ENCODE measurements at regions not wholly inside any gene's neighbourhood (a gene's known extent, or its start where the extent isn't known, plus 50 kb on each side); places are given as distances from the start of the nearest gene placed in this dataset.
"Not testable (repeated sequence)": the region's sequence is repeated elsewhere in the genome, so short reads cannot be mapped to it uniquely, and the experiment has no call there.

- no peak for DNase-seq
Measured at GRCh38 chrY:19521976-19522375, 222.6 kb downstream of the KDM5D start.

- DNase-seq = peak; percentile 28
Measured at GRCh38 chrY:19503092-19503449, 241.5 kb downstream of the KDM5D start.

- peak; percentile 2 for DNase-seq
Measured at GRCh38 chrY:19502169-19503091, 242.1 kb downstream of the KDM5D start.

GRCh38 chrY:19498556-19498955, 246.0 kb downstream of the KDM5D start:
- DNase-seq = peak; percentile 1

- DNase-seq = no peak
Measured at GRCh38 chrY:19487494-19487893, 257.0 kb downstream of the KDM5D start.

- DNase-seq = no peak
Measured at GRCh38 chrY:19484997-19485396, 259.5 kb downstream of the KDM5D start.

GRCh38 chrY:19479141-19479540, 265.4 kb downstream of the KDM5D start:
- peak; percentile 72 for DNase-seq

DNA sequence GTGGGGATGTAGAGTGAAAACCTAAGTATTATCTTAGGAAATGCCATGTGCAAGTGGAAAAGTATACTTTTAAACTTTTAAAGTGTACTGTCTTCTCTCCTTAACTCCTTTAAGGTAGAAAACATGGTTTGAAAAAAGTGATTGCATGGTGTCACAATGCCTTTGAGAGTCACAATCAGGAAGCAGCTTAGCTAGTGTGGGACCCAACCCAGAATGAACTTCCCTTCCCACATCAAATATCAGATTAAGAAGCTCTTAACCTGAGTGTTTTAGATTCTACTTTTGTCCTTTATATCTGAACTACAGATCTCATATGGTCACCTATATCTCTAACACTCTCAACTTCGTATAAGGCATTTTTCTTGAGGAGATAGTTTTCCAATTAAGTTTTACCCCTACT, 266.6 kb downstream of the KDM5D start:
- DNase-seq = no peak

GRCh38 chrY:19465809-19466208, 278.7 kb downstream of the KDM5D start:
- DNase-seq = no peak

DNA sequence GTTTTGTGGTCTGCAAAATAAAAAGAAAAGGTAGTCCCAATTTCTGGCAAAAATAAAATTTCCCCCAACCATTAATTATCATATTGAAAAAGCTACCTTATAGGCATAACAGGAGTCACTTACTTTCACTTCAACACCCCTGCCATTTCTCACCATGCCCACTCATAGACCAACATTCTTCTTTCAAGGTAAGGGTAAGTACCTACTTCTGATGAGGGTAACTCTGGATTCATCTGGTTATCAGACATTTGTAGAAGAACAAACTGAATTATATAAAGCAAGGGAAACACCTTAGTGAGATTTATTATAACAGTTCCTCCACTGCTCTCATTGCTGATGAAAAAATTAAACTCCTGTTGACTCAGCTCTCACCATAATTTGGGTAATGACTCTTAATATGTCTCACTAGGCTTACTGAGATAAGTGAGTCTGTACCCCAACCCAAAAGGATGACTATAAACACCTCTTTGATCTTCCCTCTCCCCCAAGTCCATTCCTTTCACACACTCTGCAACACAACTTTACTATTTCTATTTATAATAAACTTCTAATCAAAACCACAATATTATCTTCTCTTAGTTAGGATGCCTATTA, 287.6 kb downstream of the KDM5D start:
- DNase-seq = no peak

DNA sequence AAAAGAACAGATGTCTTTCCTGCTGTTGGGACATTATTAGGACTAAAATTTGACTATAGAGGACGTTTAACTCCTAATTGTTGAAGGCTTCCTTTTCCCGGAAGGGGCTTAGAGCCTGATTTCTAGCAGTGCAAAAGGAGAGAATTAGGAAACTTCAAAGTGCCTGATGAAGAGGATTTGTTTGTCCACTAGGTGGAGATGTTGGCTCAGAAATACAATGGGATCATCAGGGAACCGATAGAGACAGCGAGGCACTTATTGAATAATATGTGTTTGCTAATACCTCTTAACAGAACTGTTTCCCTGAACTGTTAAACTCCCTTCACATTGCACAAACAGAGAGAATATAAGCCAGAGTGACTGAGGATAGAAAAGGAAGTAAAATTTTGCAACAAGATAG, 311.5 kb downstream of the KDM5D start:
- DNase-seq = peak; percentile 81

DNA sequence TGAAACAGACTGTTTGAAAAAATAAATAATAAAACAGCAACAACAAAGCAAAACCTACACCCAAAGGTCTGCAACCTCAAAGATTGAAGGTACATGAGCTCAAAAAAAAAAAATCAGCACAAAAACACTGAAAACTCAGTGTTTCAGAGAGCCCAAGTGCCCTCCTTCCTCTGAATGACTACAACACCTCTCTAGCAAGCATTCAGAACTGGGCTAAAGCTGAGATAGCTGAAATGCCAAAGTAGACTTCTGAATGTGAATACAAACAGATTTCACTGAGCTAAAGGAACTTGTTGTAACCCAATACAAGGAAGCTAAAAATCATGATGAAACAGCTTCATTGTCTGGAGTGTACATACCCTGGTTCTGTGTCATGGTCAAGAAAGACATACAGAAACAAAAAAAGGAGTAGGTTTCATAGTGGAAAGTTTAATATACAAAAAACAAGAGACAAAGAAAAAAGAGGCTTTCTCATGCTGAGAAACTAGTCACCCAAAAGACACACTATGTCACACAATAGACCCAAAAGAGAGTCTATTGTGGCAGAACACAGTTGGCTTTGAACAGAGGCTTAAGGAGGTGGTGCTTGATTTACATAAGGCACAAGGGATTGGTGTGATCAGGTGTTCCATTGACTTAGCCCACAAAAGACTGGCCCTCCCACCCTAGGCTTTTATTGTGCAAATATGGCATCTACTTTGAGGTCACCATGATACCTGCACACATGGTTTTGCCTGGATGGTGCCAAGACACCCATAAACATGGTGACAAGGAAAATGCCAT, 316.6 kb downstream of the KDM5D start:
- DNase-seq = no peak

- DNase-seq = not testable (repeated sequence)
Measured at GRCh38 chrY:19427191-19427590, 317.3 kb downstream of the KDM5D start.

- no peak for DNase-seq
Measured at GRCh38 chrY:19410980-19411766, 333.4 kb downstream of the KDM5D start.

- DNase-seq = peak; percentile 20
Measured at GRCh38 chrY:19406246-19406645, 338.3 kb downstream of the KDM5D start.

DNA sequence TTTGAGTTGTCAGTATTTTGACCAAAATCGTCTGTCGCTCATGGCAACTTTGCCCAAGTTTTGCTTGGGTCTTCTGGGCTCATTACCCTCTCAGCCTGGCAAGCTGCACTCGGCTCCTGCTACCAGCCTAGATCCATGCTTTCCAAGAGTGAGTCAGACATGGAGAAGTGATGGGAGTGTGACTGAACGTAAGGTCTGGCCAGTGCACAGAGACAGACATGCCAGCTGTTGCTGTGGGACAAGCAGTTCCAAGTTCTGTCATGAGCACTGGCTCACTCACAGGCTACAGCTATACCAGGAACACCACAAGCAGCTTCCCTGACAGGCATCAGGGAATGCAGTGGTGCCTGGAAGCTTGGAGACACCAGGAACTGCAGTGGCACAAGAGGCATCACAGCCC, 338.9 kb downstream of the KDM5D start:
- no peak for DNase-seq

DNA sequence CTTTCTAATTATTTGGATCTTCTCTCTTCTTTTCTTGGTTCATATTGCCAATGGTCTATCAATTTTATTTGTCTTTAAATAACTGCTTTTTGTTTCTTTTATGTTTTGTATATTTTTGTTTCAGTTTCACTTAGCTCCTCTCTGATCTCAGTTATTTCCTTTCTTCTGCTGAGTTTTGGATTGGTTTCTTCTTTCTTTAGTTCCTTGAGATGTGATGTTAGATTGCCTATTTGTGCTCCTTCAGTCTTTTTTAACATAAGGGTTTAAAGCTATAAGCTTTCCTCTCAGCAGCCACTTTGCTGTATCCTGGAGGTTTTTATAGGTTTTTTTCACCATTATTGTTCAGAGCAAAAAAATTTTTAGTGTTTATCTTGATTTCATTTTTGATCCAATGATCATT, 351.6 kb downstream of the KDM5D start:
- no peak for DNase-seq

DNA sequence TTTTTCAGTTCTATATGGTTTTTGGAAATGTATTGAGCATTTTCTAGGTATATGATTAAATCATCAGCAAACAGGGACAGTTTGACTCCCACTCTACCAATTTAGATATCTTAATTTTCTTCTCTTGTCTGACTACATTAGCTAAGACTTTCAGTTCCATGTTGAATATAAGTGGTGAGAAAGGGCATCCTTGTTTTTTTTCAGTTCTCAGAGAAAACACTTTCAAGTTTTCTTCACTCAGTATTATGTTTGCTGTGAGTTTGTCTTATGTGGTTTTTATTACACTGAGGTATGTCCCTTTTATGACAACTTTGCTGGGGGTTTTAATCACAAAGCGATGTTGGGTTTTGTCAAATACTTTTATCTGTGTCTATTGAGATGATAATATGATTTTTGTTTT, 352.6 kb downstream of the KDM5D start:
- no peak for DNase-seq

DNA sequence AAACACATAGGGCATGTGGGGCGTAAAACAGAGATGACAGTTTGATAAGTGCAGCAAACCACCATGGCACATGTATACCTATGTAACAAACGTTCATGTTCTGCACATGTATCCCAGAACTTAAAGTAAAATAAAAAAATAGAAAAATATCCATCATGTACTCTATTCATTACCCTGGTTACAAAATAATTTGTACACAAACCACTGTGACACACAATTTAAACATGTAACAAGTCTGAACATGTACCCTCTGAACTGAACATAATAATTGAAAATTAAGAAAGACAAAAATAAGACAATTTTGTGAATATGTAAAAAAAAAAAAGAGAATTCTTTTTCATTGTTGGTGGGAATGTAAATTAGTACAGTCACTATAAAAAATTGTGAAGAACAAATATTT, 379.2 kb downstream of the KDM5D start:
- DNase-seq = no peak

- DNase-seq = no peak
Measured at GRCh38 chrY:19357249-19357648, 387.3 kb downstream of the KDM5D start.

DNA sequence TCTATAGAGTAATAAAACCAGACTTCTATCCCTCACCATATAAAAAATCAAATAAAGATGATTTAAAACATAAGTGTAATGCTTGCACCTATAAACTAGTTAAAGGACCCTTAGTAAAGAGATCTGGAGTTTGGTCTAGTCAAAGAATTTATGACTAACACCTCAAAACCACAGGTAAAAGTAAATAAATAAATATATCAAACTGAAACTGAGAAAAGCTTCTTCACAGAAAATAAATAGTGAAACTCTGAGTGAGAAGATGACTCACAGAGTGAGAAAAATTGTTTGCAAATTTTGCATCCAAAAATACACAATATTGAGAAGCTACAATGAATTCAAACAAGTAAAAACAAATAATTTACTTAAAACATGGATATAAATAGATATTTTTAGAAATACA, 387.8 kb downstream of the KDM5D start:
- no peak for DNase-seq

GRCh38 chrY:19354857-19355173, 389.7 kb downstream of the KDM5D start:
- DNase-seq = no peak

All from hematopoietic multipotent progenitor cell treated with erythropoietin and hydrocortisone succinate and interleukin-3 and kit ligand, for 4 days (in vitro differentiated cells).